RWPE1 (cell line): ENCODE measurements at regions not wholly inside any gene's neighbourhood (a gene's known extent, or its start where the extent isn't known, plus 50 kb on each side); places are given as distances from the start of the nearest gene placed in this dataset.

Experiments
- CTCF ChIA-PET: fragments of 350-600 bp; sonication (Branson Sonifier 250); formaldehyde crosslinking; extraction: SDS; loops from one replicate; lab custom pipeline; 2021; lab: Yijun Ruan, JAX
- POLR2A ChIA-PET: fragments of 400-600 bp; formaldehyde crosslinking; extraction: SDS; loops from one replicate; lab custom pipeline; 2020; ENCODE audit warnings: antibody characterized with exemption; ENCODE audit not compliant: low non-redundant PET; lab: Yijun Ruan, JAX
- DNase-seq: peaks from one replicate; pipeline ENCODE4 v3.0.0; 2012; ENCODE audit warnings: low spot score
- H3K27ac ChIP-seq: fragments of 450-650 bp; 2 replicates; pipeline ENCODE4 v1.5.1; 2017
- CTCF ChIP-seq: fragments of 450-650 bp; conservative IDR thresholded peaks from 2 replicates; pipeline ENCODE4 v1.5.1; 2017; ENCODE audit warnings: low read depth, mild to moderate bottlenecking

DNA sequence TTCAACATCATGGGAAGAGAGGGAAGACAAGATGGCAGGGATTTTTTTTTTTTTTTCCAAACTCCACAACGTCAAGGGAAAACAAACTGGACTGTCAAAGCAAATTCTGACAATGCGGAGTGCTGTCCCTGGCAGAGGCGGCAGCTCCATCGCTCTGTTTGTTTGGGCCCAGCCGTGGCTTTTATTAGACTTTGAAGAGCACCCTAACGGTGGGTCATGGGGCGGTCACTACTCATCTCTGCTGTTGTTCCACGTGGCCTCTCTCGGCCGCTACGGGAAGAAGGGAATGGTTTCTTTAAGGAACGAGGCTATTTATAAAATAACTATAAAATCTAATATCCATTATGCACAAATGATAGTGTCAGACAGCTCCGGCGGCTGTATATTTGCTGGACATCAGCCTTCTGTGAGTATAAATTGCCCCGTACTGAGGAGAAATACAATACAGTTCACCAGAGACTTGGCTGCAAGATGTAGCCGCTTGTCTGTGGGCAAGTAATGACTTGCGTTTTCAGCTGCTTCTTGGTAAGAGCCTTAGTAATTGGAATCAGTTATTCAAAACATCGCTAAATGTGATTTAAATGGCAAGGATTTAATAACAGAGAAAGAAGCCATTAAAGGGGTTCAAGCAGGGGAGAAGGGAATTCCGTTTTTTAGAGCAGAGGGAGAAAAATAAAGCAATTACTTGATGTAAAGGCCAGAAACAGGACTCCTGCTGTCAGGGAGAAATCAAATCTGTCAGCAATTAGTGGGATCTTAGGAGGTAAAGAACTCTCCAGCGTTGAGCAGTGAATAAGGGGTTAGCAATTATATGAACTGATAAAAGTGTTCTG lies 61.7 kb upstream of the RAB11FIP2 start:
- peak; percentile 38 for DNase-seq
- CTCF ChIA-PET, result interaction anchor here (0.5 kb wide), 1 partner anchor 69 kb away, joined by 3 read pairs; no protein-coding TSS in a partner anchor
- no peak overlapping the region for H3K27ac ChIP-seq
- no peak for TF ChIP-seq CTCF
- POLR2A ChIA-PET, result no interaction called here

- H3K27ac ChIP-seq, result no peak overlapping the region
- TF ChIP-seq CTCF, result no peak
- POLR2A ChIA-PET, result no interaction called here
- no peak for DNase-seq
- CTCF ChIA-PET, result no interaction called here
These were observed 60.8 kb upstream of the RAB11FIP2 start for GRCh38 chr10:118107541-118107940.

- POLR2A ChIA-PET, result no interaction called here
- no peak overlapping the region for H3K27ac ChIP-seq
- CTCF ChIA-PET, result no interaction called here
- TF ChIP-seq CTCF, result no peak
- no peak for DNase-seq
These were observed 60.3 kb upstream of the RAB11FIP2 start for GRCh38 chr10:118107040-118107439.

DNA sequence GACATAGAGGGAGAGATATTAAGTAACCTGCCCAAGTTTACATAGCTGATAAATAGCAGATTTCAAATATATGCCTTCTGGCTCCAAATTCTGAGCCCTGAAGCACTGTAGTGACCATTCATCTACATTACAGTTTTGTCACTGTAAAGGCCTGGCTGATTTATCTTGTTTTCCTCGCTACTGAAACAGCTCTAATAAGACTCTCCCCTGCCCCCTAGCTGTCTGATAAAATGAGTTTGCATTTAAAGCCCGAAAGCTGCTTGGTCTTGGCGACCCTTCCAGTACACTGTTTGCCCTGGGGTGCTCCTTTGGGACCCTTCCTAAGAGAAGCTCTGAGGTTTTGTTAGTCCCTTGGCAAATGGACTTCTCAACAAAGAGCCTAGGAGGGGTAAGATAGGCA lies 59.7 kb upstream of the RAB11FIP2 start:
- H3K27ac ChIP-seq, result no peak overlapping the region
- no peak for DNase-seq
- CTCF ChIA-PET, result interaction anchor here (0.6 kb wide), 1 partner anchor 542 kb away, joined by 3 read pairs; no protein-coding TSS in a partner anchor
- POLR2A ChIA-PET, result no interaction called here
- no peak for TF ChIP-seq CTCF

DNA sequence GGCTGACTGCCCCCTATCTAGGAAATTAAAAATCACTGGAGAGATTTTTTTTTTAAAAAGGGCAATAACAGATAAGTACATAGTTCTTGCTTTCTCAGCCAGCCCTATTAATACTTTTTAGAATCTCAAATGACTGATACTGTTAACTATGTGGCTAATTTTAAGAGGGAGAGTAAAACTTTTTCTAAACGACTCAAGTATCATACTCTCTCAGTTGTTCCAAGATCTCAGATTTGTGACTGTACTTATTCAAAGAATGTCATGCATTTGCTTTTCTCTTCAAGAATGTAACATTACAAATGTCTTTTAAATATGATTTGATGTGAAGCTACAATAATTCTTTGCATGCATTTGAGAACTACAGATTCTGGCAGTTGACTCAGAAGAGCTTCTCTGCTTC lies 55.4 kb upstream of the RAB11FIP2 start:
- CTCF ChIA-PET, result interaction anchor here (0.7 kb wide), 1 partner anchor 142 kb away, joined by 3 read pairs; no protein-coding TSS in a partner anchor
- no peak for DNase-seq
- TF ChIP-seq CTCF, result no peak
- POLR2A ChIA-PET, result no interaction called here
- H3K27ac ChIP-seq, result no peak overlapping the region

GRCh38 chr10:118101501-118101900 lies 54.8 kb upstream of the RAB11FIP2 start:
- no peak overlapping the region for H3K27ac ChIP-seq
- ChIA-PET CTCF (interaction anchor here (0.7 kb wide), 2 partner anchors 142 to 344 kb away, joined by 3 to 5 read pairs; no protein-coding TSS in a partner anchor), POLR2A (no interaction called here)
- DNase-seq, result no peak
- TF ChIP-seq CTCF, result no peak
